GM12874 (cell line): ENCODE measurements at regions not wholly inside any gene's neighbourhood (a gene's known extent, or its start where the extent isn't known, plus 50 kb on each side); places are given as distances from the start of the nearest gene placed in this dataset.

ENCODE experiments used
- TF ChIP-seq, protein P1 (sequence below): IDR thresholded peaks from 2 replicates; pipeline ENCODE4 v1.5.1; 2011; ENCODE audit warnings: low read depth, mild to moderate bottlenecking, control low read depth, low read length, moderate library complexity; ENCODE audit not compliant: insufficient read depth

- TF ChIP-seq, protein P1, sequence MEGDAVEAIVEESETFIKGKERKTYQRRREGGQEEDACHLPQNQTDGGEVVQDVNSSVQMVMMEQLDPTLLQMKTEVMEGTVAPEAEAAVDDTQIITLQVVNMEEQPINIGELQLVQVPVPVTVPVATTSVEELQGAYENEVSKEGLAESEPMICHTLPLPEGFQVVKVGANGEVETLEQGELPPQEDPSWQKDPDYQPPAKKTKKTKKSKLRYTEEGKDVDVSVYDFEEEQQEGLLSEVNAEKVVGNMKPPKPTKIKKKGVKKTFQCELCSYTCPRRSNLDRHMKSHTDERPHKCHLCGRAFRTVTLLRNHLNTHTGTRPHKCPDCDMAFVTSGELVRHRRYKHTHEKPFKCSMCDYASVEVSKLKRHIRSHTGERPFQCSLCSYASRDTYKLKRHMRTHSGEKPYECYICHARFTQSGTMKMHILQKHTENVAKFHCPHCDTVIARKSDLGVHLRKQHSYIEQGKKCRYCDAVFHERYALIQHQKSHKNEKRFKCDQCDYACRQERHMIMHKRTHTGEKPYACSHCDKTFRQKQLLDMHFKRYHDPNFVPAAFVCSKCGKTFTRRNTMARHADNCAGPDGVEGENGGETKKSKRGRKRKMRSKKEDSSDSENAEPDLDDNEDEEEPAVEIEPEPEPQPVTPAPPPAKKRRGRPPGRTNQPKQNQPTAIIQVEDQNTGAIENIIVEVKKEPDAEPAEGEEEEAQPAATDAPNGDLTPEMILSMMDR, result no peak
These were observed 156.6 kb upstream of the SLC24A5 start for GRCh38 chr15:47964229-47964628.

GRCh38 chr15:47965297-47965696 is 155.5 kb upstream of the SLC24A5 start:
- TF ChIP-seq, protein P1, result no peak

DNA sequence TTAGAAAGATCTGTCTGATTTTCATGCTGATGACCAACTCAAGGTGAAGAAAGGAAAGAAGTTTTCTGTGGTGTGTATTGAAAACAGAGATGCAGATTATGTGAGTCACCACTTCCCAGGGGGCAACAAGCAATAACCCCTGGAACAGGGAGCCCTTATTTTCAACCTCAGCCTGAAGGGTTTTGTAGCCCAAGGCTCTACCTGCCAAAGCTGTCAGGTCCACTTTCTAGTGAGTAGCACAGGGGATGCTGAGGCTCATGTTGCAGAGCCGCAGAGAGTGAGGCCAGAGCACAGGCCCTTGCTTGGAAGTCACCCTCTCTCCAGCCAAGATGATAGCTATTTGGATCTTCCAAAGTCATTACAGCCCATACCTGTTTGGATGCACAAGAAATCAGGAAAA is 152.2 kb upstream of the SLC24A5 start:
- TF ChIP-seq, protein P1, result no peak

- TF ChIP-seq, protein P1, result no peak
These were observed 149.2 kb upstream of the SLC24A5 start for GRCh38 chr15:47971637-47972036.

DNA sequence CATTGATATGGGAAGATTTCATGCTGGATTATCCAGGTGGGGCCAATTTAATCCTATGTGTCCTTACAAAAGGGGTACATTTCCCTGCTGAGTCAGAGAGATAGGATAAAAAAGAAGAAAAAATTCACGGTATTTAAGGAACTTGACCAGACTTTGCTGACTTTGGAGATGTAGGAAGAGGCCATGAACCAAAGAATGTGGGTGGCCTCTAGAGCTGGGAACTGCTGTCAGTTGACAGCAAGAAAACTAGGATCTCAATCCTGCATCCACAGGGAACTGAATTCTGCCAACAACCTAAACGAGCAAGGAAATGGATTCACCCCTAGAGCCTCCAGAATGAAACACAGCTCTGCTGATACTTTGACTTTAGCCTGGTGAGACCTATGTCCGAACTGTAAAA is 148.1 kb upstream of the SLC24A5 start:
- TF ChIP-seq, protein P1, result no peak

GRCh38 chr15:47974724-47975123 is 146.1 kb upstream of the SLC24A5 start:
- TF ChIP-seq, protein P1, result no peak

GRCh38 chr15:47975427-47975826 is 145.4 kb upstream of the SLC24A5 start:
- TF ChIP-seq, protein P1, result no peak

- TF ChIP-seq, protein P1, result no peak
These were observed 137.3 kb upstream of the SLC24A5 start for GRCh38 chr15:47983533-47983932.
